ENCODE measurements at regions not wholly inside any gene's neighbourhood (a gene's known extent, or its start where the extent isn't known, plus 50 kb on each side); places are given as distances from the start of the nearest gene placed in this dataset.

DNA sequence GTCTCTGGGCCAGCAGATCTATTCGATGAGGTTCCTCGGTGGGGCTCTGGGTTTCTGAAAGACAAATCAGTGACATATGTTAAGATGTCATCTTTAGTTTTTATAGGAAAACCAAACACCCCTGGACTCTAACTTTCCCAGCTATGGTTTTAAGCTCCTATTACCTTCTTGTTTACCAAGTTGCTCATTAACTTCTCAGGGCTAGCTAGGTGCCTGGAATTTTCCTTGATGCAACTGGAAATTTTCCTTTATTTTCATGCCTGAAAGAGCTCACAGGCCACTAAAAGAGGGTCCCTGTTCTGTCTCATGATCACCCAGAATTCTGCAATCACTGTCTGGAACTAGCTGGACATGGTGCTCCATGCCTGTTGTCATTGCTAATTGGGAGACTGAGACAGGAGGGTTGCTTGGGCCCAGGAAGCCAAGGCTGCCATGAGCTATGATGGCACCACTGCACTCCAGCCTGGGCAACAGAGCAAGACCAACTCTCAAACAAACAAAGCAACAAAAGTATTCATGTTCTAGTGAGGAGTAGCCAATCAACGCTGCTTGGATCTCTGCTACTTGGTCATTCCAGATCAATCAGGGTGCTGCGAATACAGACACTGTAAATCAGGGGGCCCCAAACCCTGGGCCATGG is 1173.5 kb upstream of the AUTS2 start:
- H3K27me3 ChIP-seq, result no peaks in the 10 kb centered on the region
- TF ChIP-seq, protein P1, sequence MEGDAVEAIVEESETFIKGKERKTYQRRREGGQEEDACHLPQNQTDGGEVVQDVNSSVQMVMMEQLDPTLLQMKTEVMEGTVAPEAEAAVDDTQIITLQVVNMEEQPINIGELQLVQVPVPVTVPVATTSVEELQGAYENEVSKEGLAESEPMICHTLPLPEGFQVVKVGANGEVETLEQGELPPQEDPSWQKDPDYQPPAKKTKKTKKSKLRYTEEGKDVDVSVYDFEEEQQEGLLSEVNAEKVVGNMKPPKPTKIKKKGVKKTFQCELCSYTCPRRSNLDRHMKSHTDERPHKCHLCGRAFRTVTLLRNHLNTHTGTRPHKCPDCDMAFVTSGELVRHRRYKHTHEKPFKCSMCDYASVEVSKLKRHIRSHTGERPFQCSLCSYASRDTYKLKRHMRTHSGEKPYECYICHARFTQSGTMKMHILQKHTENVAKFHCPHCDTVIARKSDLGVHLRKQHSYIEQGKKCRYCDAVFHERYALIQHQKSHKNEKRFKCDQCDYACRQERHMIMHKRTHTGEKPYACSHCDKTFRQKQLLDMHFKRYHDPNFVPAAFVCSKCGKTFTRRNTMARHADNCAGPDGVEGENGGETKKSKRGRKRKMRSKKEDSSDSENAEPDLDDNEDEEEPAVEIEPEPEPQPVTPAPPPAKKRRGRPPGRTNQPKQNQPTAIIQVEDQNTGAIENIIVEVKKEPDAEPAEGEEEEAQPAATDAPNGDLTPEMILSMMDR (IDR thresholded peaks at IDR 0.05), result no peak
- no peak overlapping the region for H3K4me3 ChIP-seq
- H3K27ac ChIP-seq, result no peak overlapping the region
- no peaks in the 10 kb centered on the region for H3K36me3 ChIP-seq
- DNase-seq (ENCODE audit: low spot score), result no peak
- H3K4me1 ChIP-seq, result peaks cover 0 to 7% of the 10 kb centered on the region in 2 donors
- peaks cover 0 to 2% of the 10 kb centered on the region in 2 donors for H3K9me3 ChIP-seq

DNA sequence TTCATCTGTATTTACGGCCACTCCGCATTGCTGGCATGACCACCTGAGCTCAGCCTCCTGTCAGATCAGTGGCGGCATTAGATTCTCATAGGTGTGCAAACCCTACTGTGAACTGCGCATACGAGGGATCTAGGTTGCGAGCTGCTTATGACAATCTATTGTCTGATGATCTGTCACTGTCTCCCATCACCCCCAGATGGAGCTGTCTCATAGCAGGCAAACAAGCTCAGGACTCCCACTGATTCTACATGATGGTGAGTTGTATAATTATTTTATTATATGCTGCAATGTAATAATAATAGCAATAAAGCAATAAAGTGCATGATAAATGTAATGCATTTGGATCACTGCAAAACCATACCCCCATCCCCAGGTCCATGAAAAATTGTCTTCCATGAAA is 1172.9 kb upstream of the AUTS2 start:
- H3K9me3 ChIP-seq, result no peaks in the 10 kb centered on the region
- no peaks in the 10 kb centered on the region for H3K27me3 ChIP-seq
- no peak overlapping the region for H3K4me3 ChIP-seq
- no peak overlapping the region for H3K27ac ChIP-seq
- TF ChIP-seq, protein P1 (IDR thresholded peaks at IDR 0.05), result peak in 1 of 2 donors; percentile 60
- no peaks in the 10 kb centered on the region for H3K36me3 ChIP-seq
- DNase-seq (ENCODE audit: low spot score), result no peak
- H3K4me1 ChIP-seq, result peaks cover 0 to 7% of the 10 kb centered on the region in 2 donors

DNA sequence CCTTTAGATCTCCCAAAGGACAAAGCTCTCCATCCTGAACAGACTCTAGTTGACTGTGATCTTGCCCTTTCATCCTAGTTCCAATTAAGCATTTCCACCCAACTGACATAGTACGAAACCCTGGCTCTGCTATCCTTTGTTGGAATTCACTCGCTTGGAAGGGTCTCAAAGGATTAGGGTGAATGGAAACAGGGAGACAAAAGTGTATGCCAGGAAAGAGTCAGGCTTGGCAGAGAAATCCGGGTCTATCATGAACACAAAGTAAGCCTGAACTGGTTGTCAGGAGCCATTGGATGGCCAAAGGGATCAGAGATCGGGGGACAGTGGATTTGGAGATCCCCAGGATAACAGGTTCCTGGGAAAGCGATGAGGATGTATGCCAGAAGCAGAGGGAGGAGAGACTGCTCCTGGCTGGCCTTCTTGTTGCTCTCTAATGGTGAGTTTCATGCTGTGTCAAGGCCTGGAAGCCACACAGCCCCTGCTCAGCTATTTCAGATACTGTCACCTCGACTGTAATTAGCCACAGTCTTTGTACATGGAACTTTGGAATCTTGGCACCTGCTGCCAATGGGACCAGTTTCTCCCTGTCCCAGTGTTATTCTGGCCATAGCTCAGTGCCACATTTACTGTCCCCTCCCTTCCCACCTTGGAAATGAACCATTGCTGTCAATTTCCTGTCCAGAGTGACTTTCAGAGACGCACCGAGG is 1168.7 kb upstream of the AUTS2 start:
- H3K36me3 ChIP-seq, result no peaks in the 10 kb centered on the region
- no peak overlapping the region for H3K4me3 ChIP-seq
- no peak for DNase-seq (ENCODE audit: low spot score)
- peaks cover 0 to 14% of the 10 kb centered on the region in 2 donors for H3K4me1 ChIP-seq
- H3K27me3 ChIP-seq, result no peaks in the 10 kb centered on the region
- H3K27ac ChIP-seq, result peak overlapping the region in 1 of 2 donors; percentile 27
- TF ChIP-seq, protein P1 (IDR thresholded peaks at IDR 0.05), result no peak
- no peaks in the 10 kb centered on the region for H3K9me3 ChIP-seq

DNA sequence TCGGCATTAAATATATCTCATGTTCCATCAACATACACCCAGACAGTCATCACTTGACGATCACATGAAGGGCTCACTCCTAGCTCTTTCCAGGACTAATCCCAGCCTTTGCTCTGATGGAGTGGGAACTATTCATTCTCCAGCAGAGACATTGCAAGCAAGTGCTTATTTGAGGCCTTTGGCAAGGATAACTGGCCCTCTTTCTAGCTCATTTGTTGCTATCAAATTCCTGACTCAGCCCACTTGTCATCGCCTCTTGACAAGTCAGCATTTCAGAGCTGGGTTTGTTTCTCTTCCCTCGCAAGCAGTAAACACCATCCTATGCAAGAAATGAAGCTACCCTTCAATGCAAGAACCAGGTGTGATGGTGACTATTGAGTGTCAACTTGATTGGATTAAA is 1165.7 kb upstream of the AUTS2 start:
- no peak for DNase-seq (ENCODE audit: low spot score)
- Histone ChIP-seq H3K9me3 (no peaks in the 10 kb centered on the region), H3K36me3 (no peaks in the 10 kb centered on the region), H3K27ac (no peak overlapping the region), H3K4me3 (no peak overlapping the region), H3K27me3 (no peaks in the 10 kb centered on the region), H3K4me1 (peaks cover 0 to 14% of the 10 kb centered on the region in 2 donors)
- TF ChIP-seq, protein P1 (IDR thresholded peaks at IDR 0.05), result no peak

DNA sequence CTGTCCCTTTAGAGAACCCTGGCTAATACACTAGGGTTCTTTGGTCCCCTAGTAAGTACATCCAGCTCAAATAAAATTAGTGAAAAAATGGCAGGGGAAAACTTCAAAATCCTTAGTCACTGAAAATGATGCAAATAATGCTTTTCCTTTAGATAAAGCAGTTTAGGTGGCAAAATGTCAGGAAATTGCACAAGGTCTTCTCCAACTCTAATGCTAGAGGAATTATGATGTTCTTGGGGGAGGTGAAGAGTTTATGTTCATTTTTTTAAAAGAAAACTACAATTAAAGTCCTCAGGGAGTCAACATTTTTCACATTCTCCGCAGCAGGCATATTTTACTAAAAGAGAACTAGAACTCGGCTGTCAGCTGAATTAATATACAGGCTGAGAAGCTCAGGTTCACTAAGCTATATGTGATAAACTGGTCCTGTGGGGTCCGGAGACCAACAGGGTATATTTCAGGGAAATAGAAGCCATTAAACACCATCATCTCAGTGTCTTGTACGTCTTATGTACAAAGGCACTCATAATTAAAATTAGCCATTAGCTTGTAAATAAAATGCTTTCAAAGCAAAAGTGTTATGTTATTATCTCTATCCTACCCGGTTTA is 1164.7 kb upstream of the AUTS2 start:
- TF ChIP-seq, protein P1 (IDR thresholded peaks at IDR 0.05), result no peak
- Histone ChIP-seq H3K4me1 (peaks cover 0 to 14% of the 10 kb centered on the region in 2 donors), H3K4me3 (no peak overlapping the region), H3K27ac (no peak overlapping the region), H3K36me3 (no peaks in the 10 kb centered on the region), H3K9me3 (no peaks in the 10 kb centered on the region), H3K27me3 (no peaks in the 10 kb centered on the region)
- DNase-seq (ENCODE audit: low spot score), result no peak
